ENCODE measurements at regions not wholly inside any gene's neighbourhood (a gene's known extent, or its start where the extent isn't known, plus 50 kb on each side); places are given as distances from the start of the nearest gene placed in this dataset.
"Not testable (repeated sequence)": the region's sequence is repeated elsewhere in the genome, so short reads cannot be mapped to it uniquely, and the experiment has no call there.

- Mint-ChIP-seq H3K27me3 (no peaks in the 10 kb centered on the region), H3K4me1 (ENCODE audit: low read depth) (no peaks in the 10 kb centered on the region), H3K36me3 (ENCODE audit: low read depth) (no peaks in the 10 kb centered on the region), H3K27ac (no peak overlapping the region), H3K4me3 (no peak overlapping the region), H3K9me3 (no peaks in the 10 kb centered on the region)
- DNase-seq (no peak), ATAC-seq (no peak)
- TF ChIP-seq, protein P1, sequence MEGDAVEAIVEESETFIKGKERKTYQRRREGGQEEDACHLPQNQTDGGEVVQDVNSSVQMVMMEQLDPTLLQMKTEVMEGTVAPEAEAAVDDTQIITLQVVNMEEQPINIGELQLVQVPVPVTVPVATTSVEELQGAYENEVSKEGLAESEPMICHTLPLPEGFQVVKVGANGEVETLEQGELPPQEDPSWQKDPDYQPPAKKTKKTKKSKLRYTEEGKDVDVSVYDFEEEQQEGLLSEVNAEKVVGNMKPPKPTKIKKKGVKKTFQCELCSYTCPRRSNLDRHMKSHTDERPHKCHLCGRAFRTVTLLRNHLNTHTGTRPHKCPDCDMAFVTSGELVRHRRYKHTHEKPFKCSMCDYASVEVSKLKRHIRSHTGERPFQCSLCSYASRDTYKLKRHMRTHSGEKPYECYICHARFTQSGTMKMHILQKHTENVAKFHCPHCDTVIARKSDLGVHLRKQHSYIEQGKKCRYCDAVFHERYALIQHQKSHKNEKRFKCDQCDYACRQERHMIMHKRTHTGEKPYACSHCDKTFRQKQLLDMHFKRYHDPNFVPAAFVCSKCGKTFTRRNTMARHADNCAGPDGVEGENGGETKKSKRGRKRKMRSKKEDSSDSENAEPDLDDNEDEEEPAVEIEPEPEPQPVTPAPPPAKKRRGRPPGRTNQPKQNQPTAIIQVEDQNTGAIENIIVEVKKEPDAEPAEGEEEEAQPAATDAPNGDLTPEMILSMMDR (IDR thresholded peaks at IDR 0.05): no peak
- CTCF ChIA-PET: no interaction called here
- intact Hi-C loops (cut with micrococcal nuclease): no loop called here
- POLR2A ChIA-PET: no interaction called here
These were observed 1064.7 kb upstream of the GRIA3 start for GRCh38 chrX:122119361-122119760.

DNA sequence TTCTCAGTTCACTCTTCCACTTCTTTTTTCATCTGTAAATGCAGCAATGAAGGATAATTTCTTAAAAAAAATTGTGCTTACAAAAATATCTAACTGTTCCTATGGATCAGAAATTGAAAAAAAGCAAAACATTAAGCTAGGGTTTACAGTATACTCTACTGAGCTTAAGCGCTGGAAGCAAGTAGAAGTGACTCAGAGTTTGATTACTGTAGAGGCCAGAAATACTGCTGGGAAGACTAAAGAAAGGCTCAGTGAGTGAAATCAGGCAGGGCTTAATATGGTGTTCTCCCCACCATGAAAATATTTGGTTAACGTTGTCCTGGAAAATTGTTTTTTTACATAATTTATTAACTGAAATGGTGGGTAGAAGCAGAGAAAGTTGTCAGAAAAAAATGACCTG lies 1061.8 kb upstream of the GRIA3 start:
- Mint-ChIP-seq H3K4me3 (no peak overlapping the region), H3K27me3 (no peaks in the 10 kb centered on the region), H3K27ac (no peak overlapping the region), H3K4me1 (ENCODE audit: low read depth) (no peaks in the 10 kb centered on the region), H3K36me3 (ENCODE audit: low read depth) (no peaks in the 10 kb centered on the region), H3K9me3 (peaks cover under 1% of the 10 kb centered on the region)
- CTCF ChIA-PET: no interaction called here
- TF ChIP-seq, protein P1 (IDR thresholded peaks at IDR 0.05): no peak
- intact Hi-C loops (cut with micrococcal nuclease): no loop called here
- ATAC-seq: no peak
- DNase-seq: no peak
- POLR2A ChIA-PET: no interaction called here

- ATAC-seq (no peak), DNase-seq (no peak)
- H3K36me3 Mint-ChIP-seq (ENCODE audit: low read depth): no peaks in the 10 kb centered on the region
- ChIA-PET POLR2A (no interaction called here), CTCF (no interaction called here)
- no peaks in the 10 kb centered on the region for H3K27me3 Mint-ChIP-seq
- no peaks in the 10 kb centered on the region for H3K4me1 Mint-ChIP-seq (ENCODE audit: low read depth)
- intact Hi-C loops (cut with micrococcal nuclease): no loop called here
- H3K4me3 Mint-ChIP-seq: no peak overlapping the region
- peaks cover 1% of the 10 kb centered on the region for H3K9me3 Mint-ChIP-seq
- TF ChIP-seq, protein P1 (IDR thresholded peaks at IDR 0.05): no peak
- no peak overlapping the region for H3K27ac Mint-ChIP-seq
These were observed 1050.6 kb upstream of the GRIA3 start for GRCh38 chrX:122133478-122133877.

DNA sequence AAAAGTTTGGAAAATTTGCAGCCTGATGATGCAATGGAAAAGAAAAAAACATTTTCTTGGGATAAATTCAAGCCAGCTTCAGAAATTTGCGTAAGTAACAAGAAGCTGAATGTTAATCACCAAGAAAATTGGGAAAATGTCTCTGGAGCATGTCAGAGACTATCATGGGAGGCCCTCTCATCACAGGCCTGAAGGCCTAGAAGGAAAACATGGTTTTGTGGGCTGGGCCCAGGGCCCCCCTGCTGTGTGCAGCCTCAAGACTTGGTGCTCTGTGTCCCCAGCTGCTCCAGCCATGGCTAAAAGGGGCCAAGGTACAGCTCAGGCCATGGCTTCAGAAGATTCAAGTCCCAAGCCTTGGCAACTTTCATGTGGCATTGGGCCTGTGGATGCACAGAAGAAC lies 1049.8 kb upstream of the GRIA3 start:
- ChIA-PET POLR2A (no interaction called here), CTCF (no interaction called here)
- Mint-ChIP-seq H3K4me1 (ENCODE audit: low read depth) (no peaks in the 10 kb centered on the region), H3K36me3 (ENCODE audit: low read depth) (no peaks in the 10 kb centered on the region), H3K9me3 (peaks cover 1% of the 10 kb centered on the region), H3K4me3 (no peak overlapping the region), H3K27ac (no peak overlapping the region), H3K27me3 (no peaks in the 10 kb centered on the region)
- ATAC-seq: no peak
- intact Hi-C loops (cut with micrococcal nuclease): no loop called here
- DNase-seq: no peak
- TF ChIP-seq, protein P1 (IDR thresholded peaks at IDR 0.05): no peak

DNA sequence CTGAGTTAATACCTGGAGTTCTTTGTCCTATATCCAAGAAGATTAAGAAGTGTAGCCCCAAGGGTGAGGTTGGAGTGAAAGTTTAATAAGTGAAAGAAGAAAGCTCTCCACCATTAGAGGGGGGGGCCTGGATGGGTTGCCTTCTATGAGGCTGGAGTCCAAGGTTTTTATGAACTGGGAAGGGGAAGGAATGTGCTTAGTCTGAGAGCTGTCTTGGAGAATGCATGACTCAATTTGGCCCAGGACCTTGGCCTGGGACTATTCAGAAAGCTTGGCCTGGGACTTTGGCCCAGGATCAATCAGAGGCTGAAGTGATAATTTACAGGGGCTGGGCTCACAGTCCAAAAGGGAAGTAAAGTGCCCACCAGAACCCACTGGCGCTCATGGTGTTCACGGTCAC lies 1049.0 kb upstream of the GRIA3 start:
- ChIA-PET CTCF (no interaction called here), POLR2A (no interaction called here)
- ATAC-seq (no peak), DNase-seq (no peak)
- peaks cover 1% of the 10 kb centered on the region for H3K9me3 Mint-ChIP-seq
- no peaks in the 10 kb centered on the region for H3K36me3 Mint-ChIP-seq (ENCODE audit: low read depth)
- no peaks in the 10 kb centered on the region for H3K4me1 Mint-ChIP-seq (ENCODE audit: low read depth)
- TF ChIP-seq, protein P1 (IDR thresholded peaks at IDR 0.05): no peak
- no peak overlapping the region for H3K27ac Mint-ChIP-seq
- intact Hi-C loops (cut with micrococcal nuclease): no loop called here
- no peaks in the 10 kb centered on the region for H3K27me3 Mint-ChIP-seq
- no peak overlapping the region for H3K4me3 Mint-ChIP-seq

GRCh38 chrX:122140219-122140618 lies 1043.9 kb upstream of the GRIA3 start:
- intact Hi-C loops (cut with micrococcal nuclease); H3K36me3 Mint-ChIP-seq (ENCODE audit: low read depth); H3K9me3 Mint-ChIP-seq; H3K4me1 Mint-ChIP-seq (ENCODE audit: low read depth); DNase-seq; H3K27me3 Mint-ChIP-seq; CTCF ChIA-PET; H3K4me3 Mint-ChIP-seq; ATAC-seq; POLR2A ChIA-PET; H3K27ac Mint-ChIP-seq: not testable (repeated sequence)

Data from activated CD8-positive, alpha-beta T cell treated with anti-CD3 and anti-CD28 coated beads for 36 hours (primary cell).